ENCODE measurements at regions not wholly inside any gene's neighbourhood (a gene's known extent, or its start where the extent isn't known, plus 50 kb on each side); places are given as distances from the start of the nearest gene placed in this dataset.

GRCh38 chr2:188746727-188747126 is 227.4 kb upstream of the COL3A1 start (continued):
- TF ChIP-seq, protein P1, sequence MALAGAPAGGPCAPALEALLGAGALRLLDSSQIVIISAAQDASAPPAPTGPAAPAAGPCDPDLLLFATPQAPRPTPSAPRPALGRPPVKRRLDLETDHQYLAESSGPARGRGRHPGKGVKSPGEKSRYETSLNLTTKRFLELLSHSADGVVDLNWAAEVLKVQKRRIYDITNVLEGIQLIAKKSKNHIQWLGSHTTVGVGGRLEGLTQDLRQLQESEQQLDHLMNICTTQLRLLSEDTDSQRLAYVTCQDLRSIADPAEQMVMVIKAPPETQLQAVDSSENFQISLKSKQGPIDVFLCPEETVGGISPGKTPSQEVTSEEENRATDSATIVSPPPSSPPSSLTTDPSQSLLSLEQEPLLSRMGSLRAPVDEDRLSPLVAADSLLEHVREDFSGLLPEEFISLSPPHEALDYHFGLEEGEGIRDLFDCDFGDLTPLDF (CRISPR knock-in tag; IDR thresholded peaks at IDR 0.05): no peak
- TF ChIP-seq ZBTB21 (CRISPR knock-in tag; IDR thresholded peaks at IDR 0.05; ENCODE audit: borderline replicate concordance) (no peak), FOXJ3 (CRISPR knock-in tag; IDR thresholded peaks at IDR 0.05; ENCODE audit: borderline replicate concordance) (no peak), ESRRA (CRISPR knock-in tag; IDR thresholded peaks at IDR 0.05; ENCODE audit: borderline replicate concordance) (no peak), NR1H2 (CRISPR knock-in tag; IDR thresholded peaks at IDR 0.05) (no peak), NFE2L1 (CRISPR knock-in tag; IDR thresholded peaks at IDR 0.05) (no peak), ZNF281 (CRISPR knock-in tag; IDR thresholded peaks at IDR 0.05) (no peak)

GRCh38 chr2:188751816-188752215 is 222.4 kb upstream of the COL3A1 start:
- Mint-ChIP-seq H3K27ac (no peak overlapping the region), H3K9me3 (peaks cover 7% of the 10 kb centered on the region), H3K4me1 (no peaks in the 10 kb centered on the region), H3K36me3 (no peaks in the 10 kb centered on the region), H3K27me3 (ENCODE audit: low read depth) (no peaks in the 10 kb centered on the region), H3K4me3 (no peak overlapping the region)
- DNase-seq (ENCODE audit: low spot score) (no peak), ATAC-seq (no peak)
- TF ChIP-seq, protein P2, sequence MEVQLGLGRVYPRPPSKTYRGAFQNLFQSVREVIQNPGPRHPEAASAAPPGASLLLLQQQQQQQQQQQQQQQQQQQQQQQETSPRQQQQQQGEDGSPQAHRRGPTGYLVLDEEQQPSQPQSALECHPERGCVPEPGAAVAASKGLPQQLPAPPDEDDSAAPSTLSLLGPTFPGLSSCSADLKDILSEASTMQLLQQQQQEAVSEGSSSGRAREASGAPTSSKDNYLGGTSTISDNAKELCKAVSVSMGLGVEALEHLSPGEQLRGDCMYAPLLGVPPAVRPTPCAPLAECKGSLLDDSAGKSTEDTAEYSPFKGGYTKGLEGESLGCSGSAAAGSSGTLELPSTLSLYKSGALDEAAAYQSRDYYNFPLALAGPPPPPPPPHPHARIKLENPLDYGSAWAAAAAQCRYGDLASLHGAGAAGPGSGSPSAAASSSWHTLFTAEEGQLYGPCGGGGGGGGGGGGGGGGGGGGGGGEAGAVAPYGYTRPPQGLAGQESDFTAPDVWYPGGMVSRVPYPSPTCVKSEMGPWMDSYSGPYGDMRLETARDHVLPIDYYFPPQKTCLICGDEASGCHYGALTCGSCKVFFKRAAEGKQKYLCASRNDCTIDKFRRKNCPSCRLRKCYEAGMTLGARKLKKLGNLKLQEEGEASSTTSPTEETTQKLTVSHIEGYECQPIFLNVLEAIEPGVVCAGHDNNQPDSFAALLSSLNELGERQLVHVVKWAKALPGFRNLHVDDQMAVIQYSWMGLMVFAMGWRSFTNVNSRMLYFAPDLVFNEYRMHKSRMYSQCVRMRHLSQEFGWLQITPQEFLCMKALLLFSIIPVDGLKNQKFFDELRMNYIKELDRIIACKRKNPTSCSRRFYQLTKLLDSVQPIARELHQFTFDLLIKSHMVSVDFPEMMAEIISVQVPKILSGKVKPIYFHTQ (CRISPR knock-in tag; IDR thresholded peaks at IDR 0.05): no peak
- no peak for TF ChIP-seq OVOL2 (CRISPR knock-in tag; IDR thresholded peaks at IDR 0.05; ENCODE audit: borderline replicate concordance)
- no peak for TF ChIP-seq SOX15 (CRISPR knock-in tag; IDR thresholded peaks at IDR 0.05)
- TF ChIP-seq ZNF219 (CRISPR knock-in tag; IDR thresholded peaks at IDR 0.05; ENCODE audit: borderline replicate concordance): no peak
- no peak for TF ChIP-seq HMGA2 (CRISPR knock-in tag; IDR thresholded peaks at IDR 0.05)
- TF ChIP-seq, protein P1 (CRISPR knock-in tag; IDR thresholded peaks at IDR 0.05): no peak
- TF ChIP-seq ZNF423 (CRISPR knock-in tag; IDR thresholded peaks at IDR 0.05): no peak
- TF ChIP-seq ZNF512 (CRISPR knock-in tag; IDR thresholded peaks at IDR 0.05; ENCODE audit: borderline replicate concordance): no peak
- TF ChIP-seq, protein P3, sequence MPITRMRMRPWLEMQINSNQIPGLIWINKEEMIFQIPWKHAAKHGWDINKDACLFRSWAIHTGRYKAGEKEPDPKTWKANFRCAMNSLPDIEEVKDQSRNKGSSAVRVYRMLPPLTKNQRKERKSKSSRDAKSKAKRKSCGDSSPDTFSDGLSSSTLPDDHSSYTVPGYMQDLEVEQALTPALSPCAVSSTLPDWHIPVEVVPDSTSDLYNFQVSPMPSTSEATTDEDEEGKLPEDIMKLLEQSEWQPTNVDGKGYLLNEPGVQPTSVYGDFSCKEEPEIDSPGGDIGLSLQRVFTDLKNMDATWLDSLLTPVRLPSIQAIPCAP (CRISPR knock-in tag; IDR thresholded peaks at IDR 0.05): no peak
- no peak for TF ChIP-seq SP1 (CRISPR knock-in tag; conservative IDR thresholded peaks at IDR 0.05)
- TF ChIP-seq EMX1 (CRISPR knock-in tag; IDR thresholded peaks at IDR 0.05): no peak
- TF ChIP-seq ZNF232 (CRISPR knock-in tag; IDR thresholded peaks at IDR 0.05): no peak
- no peak for TF ChIP-seq ZNF396 (CRISPR knock-in tag; IDR thresholded peaks at IDR 0.05; ENCODE audit: borderline replicate concordance)
- TF ChIP-seq HMGXB4 (CRISPR knock-in tag; IDR thresholded peaks at IDR 0.05): no peak
- TF ChIP-seq NR3C1 (CRISPR knock-in tag; conservative IDR thresholded peaks at IDR 0.05; ENCODE audit: low read depth): no peak
- TF ChIP-seq PREB (CRISPR knock-in tag; IDR thresholded peaks at IDR 0.05; ENCODE audit: borderline replicate concordance): no peak
- TF ChIP-seq TEAD4 (CRISPR knock-in tag; IDR thresholded peaks at IDR 0.05): no peak
- no peak for TF ChIP-seq ZNF416 (CRISPR knock-in tag; IDR thresholded peaks at IDR 0.05)
- POLR2A ChIA-PET: no interaction called here
- CTCF ChIA-PET: no interaction called here

Measured in WTC11 (cell line).